Stimulated activated CD4-positive, alpha-beta T cell treated with anti-CD3 and anti-CD28 coated beads, Interleukin-12 subunit alpha, Interleukin-12 subunit beta, amount 100 ng/mL, for 48 hours (primary cell): ENCODE measurements at regions not wholly inside any gene's neighbourhood (a gene's known extent, or its start where the extent isn't known, plus 50 kb on each side); places are given as distances from the start of the nearest gene placed in this dataset.

ENCODE experiments used
- DNase-seq, 3 donors: peaks; one replicate each; pipeline ENCODE4 v3.0.0-alpha.2; 2020; ENCODE audit warnings: low read depth in 2 of 3, low spot score in 1 of 3

DNA sequence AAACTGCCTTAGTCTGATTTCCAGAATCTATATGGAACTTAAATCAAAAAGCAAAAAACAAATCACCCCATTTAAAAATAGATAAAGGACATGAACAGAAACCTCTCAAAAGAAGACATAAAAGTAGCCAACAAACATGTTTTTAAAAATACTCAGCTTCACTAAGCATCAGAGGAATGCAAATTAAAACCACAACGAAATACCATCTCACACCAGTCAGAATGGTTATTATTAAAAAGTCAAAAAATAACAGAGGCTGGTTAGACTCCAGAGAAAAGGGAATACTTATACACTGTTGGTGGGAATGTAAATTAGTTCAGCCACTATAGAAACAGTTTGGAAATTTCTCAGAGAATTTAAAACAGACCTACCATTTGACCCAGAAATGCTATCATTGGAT is 367.9 kb downstream of the ZIC4 start:
- DNase-seq: no peak

DNA sequence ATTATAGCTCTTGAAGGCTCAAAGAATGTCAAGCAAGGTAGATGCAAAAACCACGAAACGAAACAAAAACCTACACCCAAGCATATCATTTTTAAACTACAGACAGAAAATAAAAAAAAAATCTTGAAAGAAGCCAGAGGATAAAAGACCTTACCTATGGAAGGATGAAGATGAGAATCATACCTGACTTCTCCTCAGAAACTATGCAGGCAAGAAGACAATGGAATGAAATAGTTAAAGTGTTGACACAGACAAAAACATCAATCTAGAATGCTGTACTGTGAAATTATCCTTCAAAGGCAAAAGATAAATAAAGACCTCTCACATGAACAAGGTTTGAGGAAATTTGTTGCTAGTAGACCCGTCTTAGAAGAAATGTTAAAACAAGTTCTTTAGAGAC is 372.0 kb downstream of the ZIC4 start:
- no peak for DNase-seq

DNA sequence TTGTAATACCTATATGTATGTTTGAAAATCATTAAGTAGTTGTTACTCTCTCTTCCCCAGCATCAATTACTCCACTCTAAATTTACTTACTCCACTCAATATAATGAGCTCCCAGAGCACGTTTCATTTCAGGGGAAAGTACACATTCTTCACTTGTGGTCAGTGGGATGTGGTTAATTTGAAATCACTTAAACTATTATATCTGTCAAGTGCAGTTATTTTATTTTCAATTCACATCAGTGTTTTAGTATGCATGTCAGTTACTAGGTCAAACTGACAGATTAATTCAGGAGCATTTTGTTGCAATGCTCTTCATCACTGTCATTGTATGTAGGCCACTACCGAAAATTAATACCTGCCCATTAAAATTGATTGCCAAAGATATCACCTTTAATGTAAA is 376.1 kb downstream of the ZIC4 start:
- no peak for DNase-seq

DNA sequence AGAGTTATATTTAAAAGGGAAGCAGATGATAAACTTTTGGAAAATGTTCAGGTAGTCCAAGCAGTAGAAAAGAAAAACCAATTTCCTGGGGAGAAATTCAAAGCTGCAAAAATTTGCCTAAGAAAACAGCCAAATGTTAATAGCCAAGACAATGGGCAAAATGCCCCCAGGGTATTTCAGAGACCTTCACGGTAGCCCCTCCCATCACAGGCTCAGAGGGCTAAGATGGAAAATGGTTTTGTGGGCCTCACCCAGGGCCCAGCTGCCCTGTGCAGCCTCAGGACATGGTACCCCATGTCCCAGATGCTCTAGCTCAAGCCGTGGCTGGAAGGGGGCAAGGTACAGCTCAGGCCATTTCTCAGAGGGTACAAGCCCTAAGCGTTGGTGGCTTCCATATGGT is 391.0 kb downstream of the ZIC4 start:
- DNase-seq: no peak

DNA sequence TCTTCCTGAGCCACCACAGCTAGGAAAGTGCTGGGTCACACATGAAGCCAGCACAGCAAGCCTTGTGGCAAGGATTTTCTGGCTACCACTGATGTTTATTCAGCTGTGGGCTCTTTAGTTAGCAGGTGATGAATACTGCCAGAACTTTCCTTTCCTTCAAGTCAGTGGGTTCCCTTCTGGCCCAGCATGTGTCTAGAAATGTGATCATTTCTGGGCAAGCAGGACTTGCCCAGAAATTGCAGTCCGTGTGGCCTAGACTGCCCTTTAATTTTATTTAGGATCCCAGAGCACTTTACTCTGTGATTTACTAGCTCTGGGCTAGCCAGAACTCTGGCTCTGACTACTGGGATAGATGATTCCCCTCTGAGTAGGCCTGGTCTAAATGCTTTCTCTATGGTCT is 397.5 kb downstream of the ZIC4 start:
- no peak for DNase-seq

DNA sequence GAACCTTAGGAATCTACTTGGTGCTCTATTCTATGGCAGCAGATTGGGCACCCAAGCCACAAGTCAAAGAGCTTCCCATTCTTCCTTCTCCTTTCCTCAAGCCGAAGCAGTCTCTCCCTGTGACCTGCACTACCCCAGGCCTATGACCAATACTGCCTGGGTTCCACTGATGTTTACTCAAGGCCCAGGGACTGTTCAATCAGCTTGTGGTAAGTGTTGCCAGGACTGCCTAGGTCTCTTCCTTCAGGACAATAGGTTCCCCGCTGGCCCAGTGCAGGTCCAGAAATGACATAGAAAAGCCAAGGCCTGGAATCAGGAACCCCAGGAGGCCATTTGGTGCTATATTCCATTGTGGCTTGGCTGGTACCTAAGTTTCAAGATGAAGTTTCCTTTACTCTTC is 397.9 kb downstream of the ZIC4 start:
- DNase-seq: no peak

DNA sequence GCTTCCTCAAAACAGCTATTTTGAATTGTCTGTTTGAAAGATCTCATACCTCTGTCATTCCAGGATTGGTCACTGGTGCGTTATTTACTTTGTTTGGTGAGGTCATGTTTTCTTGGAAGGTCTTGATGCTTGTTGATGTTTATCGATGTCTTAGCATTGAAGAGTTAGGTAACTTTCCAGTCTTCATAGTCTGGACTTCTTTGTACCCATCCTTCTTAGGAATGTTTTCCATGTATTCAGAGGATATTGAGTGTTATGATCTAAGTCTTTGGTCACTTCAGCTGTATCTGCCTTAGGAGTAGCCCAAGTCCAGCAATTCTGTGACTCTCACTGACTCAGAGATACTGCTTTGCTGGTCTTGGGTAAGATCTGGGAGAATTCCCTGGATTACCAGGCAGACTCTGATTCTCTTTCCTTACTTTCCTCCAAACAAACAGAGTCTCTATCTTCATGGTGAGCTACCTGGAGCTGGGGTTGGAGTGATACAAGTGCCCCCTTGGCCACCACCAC is 398.6 kb downstream of the ZIC4 start:
- no peak for DNase-seq

DNA sequence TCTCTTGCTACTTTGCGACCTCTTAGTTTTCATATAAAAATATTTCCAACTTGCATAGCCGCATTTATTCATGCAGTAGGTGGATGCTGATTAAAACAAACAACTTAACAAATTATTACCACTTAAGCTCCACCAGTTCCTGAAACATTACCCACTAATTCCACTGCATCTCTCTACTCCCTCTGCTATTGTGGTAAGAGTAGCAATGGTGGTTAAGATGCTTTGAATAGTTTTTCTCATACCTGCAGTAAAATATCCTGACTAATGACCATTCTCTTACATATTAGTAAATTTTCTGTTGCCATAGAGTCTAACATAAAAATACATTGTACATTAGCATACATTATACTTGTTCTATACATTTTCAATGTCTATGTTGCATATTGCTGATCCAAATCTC is 397.6 kb upstream of the PLSCR5 start:
- no peak for DNase-seq

DNA sequence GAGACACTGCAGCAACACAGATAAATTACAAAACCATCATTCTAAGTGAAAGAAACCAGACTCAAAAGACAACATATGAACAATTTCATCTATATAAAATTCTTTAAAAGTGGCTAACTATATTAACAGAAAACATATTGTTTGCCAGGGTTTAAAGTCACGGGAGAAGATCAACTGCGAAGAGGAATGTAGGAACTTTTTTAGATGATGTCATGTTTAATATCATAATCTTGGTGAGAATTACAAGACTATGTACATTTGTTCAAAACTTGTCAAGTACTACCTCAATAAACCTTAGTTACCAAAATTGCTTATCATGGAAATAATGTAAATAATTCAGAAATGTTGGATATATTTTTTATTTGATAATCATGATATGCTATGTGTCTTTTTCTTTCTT is 395.1 kb upstream of the PLSCR5 start:
- DNase-seq: no peak

DNA sequence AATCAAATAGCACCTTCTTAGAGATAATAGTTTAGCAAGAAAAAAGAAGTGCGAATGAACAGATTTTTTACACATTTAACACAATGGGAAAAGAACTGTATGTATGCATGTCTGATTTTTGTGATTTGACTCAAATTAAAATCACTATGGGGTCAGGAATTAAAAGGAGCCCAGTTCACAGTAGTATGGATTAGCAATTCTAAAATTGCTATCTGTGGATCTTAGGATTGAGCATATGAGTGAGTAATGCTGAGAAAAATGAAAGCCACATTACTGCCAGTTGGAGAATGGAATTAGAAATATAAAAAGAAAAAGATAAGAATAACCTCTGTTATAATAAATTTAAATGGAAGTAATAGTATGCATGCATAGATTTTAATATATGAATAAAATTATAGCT is 386.8 kb upstream of the PLSCR5 start:
- DNase-seq: no peak

DNA sequence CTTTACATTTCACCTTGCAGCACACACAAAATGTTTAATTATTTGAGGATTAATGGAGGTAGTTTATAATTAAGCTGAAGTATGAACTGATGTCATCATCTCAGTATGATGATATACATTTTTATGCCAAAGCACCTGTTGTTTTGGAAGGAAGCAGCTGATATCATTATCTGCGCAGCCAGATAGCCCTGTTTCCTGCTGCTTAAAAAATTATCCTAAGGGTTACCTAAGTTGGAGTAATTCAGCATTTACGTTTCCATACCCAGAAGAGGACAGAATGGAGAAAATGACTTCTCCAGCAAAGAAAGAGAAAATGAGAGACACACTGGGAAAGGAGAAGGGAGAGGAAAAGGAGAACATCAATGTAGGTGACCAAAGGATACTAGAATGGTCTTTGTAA is 370.3 kb upstream of the PLSCR5 start:
- no peak for DNase-seq

DNA sequence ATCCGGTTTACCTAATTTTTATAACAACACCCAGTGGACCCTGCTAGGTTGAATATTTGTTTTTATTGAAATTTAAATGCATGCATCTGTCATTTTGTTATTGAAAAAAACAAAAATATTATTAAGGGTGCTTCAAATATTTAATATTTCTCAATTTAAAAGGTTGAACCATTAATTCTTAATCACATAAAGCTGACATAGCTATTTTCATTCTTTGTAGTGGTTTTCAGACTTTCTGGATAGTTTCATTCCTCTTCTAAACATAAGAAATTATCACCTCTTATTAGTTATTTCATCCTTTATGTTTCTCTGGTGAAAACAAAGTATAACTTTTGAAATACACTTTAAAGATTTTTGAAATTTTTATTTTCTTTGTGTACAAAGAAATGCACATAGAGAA is 369.9 kb upstream of the PLSCR5 start:
- DNase-seq: no peak

DNA sequence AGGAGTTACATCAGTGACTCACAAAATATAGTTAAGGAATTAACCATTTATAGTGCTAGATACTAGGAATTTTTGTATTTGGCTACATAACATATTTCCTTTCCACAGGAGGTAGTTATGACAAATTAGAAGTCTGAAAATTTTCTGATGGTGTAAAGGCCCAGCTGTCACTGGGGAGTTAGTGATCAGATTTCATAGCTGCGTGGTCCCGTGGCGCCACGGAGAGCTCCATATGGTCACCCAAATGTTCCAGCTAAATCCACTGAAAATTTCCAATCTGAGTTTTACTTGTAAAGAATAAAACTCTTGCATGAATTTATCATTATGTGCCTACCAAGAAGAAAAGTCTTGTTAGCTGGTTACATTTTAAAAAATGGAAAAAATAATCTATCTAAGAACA is 368.9 kb upstream of the PLSCR5 start:
- DNase-seq: no peak

DNA sequence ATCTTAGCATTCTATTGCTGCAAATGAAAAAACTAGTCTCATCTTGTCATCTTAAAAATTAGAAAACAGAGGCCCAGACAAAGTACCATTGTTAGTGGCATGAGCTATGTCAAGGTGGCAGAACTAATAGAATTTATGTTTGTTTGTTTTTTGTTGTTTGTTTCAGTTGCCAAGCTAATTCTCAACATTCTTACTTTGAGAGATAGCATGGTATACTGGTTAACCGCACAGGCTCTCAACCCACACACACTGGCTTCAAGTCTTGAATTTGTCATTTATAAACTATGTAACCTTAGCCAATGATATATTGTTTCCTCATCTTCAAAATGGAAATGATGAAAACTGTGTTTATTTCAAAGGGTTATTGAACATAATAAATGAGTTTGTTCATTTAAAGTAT is 367.6 kb upstream of the PLSCR5 start:
- no peak for DNase-seq

DNA sequence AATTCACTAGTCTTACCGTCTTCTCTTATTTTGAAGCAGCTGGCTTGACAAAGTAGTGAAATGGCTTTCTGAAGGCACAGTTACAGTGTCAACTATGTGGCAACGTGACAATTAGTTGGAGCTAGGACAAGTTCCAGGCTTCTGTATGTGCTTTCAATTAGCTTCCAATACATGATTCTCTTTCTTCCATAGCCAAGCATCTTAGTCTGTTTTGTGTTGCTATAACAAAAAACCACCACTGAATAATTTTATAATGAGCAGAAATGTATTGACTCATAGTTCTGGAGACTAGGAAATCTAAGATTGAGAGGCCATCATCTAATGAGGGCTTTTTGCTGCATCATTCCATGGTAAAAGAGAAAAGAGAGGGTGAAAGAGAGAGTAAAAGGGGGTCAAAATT is 365.1 kb upstream of the PLSCR5 start:
- DNase-seq: no peak

DNA sequence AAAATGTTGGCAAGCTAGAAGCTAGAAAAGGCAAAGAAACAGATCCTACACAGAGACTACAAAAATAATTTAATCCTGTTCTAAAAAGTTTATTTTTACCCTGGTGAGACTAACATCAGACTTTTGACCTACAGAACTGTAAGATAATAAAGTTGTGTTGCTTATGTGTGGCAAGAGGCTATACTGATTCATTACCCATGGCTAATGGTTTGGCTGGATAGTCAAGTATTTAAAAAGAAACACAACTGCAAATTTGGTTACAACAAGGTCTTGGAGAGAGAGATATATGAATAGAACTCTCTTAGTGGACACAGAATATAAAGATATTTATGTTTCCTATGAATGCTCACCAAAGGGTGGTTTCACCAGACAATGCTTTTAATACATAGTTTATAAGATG is 364.2 kb upstream of the PLSCR5 start:
- no peak for DNase-seq

DNA sequence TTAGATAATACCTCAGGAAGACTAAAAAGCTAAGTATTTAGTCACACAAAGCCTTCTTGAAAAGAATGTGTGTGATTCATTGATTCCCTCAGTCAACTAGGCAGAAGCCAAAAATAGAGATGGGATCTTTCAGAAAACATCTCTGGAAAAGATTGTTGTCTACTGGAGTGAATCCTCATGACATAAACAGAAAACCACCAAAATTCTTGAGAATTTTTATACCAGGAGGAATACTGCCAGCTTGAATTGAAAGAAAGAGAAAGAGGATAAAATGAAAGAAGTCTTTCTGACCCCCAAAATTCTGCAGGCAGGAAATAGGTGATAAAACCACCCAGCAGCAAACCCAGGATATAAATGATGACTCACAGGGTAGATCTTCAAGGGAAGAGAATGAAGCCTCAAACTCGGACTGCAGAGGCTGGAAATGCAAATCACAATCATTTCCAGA is 363.1 kb upstream of the PLSCR5 start:
- no peak for DNase-seq

DNA sequence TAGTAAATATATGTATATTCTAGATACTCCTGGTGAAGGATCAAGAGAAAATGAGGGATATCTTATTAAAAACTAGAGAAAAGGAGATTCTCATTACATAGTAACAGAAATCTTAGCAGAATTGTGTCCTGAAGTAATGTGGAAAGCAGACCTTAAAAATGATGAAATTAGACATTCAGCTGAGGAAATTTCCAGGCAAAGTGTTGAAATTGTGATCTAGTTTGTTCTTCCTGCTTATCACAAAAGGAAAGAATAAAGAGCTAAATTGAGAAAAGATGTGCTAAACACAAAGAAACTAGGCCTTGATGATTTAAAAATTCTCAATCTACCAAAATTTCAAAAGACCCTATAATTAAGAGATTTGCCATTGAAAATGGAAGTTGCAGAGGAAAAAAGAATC is 362.6 kb upstream of the PLSCR5 start:
- no peak for DNase-seq

DNA sequence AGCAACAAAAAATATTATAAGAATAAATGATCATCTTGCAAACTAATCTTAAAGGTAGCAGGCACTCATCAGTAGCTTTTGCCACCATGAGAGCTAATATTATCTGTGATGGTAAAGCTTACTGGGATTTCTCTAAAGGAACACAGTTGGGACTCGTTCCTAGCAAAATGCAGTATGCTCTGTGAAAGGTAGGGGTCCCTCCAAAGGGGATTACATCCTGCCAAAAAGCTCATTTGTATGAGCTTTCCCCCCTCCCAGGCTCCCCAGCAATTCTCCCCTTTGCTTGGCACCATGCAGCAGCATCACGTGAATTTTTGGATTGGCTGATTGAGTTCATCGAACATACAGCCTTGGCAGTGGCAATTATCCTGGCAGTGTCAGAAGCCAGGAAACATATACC is 361.0 kb upstream of the PLSCR5 start:
- DNase-seq: no peak

DNA sequence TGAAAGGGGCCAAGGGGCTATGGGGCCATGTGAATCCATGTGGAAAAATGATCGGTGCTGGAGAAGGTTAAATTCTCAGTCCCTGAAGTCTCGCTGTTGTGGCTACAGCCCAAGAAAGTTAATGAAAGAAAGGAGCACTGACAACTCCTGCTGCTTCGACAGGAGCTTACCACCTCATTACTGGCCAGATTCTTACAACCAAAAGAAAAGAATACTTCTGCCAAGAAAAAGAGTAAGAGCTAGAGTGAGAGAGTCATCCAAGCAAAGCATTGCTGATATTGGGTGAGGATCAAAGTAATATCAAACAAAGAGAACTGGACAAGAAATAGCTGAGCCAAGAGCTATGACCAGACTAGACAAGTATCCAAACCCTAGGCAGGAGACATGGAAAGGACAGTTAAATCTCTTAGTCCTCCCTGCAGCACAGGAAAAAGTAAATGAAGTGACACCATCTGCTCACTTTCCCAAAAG is 348.4 kb upstream of the PLSCR5 start:
- DNase-seq: no peak

DNA sequence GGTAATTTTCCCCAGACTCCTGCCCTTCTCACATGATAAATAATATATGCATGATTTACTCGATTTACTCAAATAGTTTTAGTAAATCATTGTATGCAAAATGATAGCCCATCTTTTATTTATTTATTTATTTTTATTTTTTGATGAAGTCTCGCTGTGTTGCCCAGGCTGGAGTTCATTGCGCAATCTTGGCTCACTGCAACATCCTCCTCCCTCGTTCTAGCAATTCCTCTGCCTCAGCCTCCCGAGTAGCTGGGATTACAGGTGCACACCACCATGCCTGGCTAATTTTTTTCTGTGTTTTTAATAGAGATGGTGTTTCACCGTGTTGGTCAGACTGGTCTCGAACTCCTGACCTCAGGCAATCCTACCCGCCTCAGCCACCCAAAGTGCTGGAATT is 343.8 kb upstream of the PLSCR5 start:
- no peak for DNase-seq

DNA sequence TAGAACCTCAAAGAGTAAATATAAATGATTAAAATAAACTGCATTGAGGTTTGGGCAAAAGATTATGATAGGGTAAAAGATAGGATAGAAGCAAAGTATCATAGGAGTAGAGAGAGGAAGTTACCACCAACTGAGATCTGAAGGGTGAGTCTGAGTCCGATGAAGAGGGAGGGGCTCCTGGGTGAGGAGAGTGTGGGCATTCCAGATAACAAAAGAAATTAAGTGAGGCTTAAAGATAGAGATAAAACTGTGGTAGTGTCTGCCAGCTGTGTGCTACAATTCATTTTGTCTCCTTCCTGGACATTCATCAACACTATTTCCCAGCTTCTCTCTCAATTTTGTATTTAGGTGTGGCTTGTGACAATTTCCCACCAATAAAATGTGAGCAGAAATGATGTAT is 343.0 kb upstream of the PLSCR5 start:
- DNase-seq: no peak

DNA sequence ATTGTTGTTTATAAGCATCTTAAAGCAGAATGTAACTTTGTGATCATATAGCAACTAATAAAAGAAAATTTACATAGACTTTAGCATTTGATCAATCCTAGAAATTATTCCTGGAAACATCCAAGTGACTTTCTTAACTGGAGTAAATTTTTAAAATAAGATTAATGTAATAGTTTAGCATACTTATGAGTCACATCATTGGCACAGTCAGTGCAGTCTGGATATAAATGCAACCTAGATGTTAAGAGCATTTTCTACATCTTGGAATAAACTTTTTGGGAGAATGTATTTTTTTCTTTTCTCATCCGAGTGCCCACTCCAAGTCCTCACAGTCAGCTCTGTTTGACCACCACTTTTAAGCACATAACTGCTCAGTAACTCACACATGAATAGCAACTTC is 324.6 kb upstream of the PLSCR5 start:
- DNase-seq: no peak

DNA sequence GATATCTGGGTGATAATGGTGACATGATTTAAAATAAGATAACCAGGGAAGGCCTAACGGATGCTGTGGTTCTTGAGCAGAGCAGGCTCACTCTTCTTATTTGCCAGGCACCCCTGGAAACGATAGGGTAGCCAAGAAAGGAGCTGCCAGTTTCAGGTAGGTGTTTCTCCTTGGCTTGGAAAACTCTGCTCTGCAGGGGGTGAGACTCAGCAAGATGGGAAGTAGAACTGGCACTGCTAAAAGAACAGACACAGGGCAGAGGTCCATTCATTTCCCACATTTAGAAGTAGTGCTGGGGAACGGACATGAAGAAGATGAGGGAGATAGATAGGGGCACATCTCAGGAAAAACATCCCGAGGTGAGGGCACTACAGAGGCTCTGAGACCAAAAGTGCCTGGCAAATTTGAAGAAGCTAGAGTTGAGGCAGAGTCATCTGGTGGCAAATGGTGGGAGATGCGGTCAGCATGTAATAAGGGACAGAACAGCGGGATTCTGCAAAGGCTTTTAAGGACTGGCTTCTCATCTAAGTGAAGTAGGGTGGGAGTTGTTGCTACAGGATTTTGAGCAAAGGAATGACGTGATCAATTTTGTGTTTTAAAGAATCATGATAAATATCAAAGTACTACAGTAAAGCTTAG is 323.4 kb upstream of the PLSCR5 start:
- DNase-seq: no peak
